Mucosa of descending colon (tissue), 3 donors: ENCODE measurements at regions not wholly inside any gene's neighbourhood (a gene's known extent, or its start where the extent isn't known, plus 50 kb on each side); places are given as distances from the start of the nearest gene placed in this dataset.

Source experiments
- ATAC-seq: fragments of 200-7000 bp; cut with Tn5 transposase; one replicate; pipeline ENCODE4 v1.9.1; 2020; ENCODE audit warnings: mild to moderate bottlenecking, moderate library complexity
- DNase-seq, 3 donors: peaks; one replicate each; pipeline ENCODE4 v3.0.0-alpha.2; 2020
- H3K36me3 ChIP-seq: fragments of 200-600 bp; one replicate; pipeline ENCODE4 v1.8.0; 2021; ENCODE audit warnings: low read depth, mild to moderate bottlenecking
- H3K4me1 ChIP-seq: fragments of 200-600 bp; one replicate; pipeline ENCODE4 v1.8.0; 2021; ENCODE audit warnings: low read depth, mild to moderate bottlenecking
- H3K4me3 ChIP-seq: fragments of 200-600 bp; one replicate; pipeline ENCODE4 v1.8.0; 2021; ENCODE audit warnings: mild to moderate bottlenecking
- H3K9me3 ChIP-seq: fragments of 200-600 bp; one replicate; pipeline ENCODE4 v1.8.0; 2021; ENCODE audit warnings: mild to moderate bottlenecking
- intact Hi-C, 2 donors: fragments of 100-400 bp; cut with DNase I in 1 of 2; cut with micrococcal nuclease in 1 of 2; formaldehyde crosslinking; loops; one replicate each; pipeline versions ENCODE4 v1.11.0 to v1.11.1; 2022; cut with DNase I, micrococcal nuclease
- TF ChIP-seq, protein P1 (sequence below): fragments of 200-600 bp; IDR thresholded peaks from one replicate; pipeline ENCODE4 v1.8.0; 2022; ENCODE audit warnings: antibody characterized with exemption, mild to moderate bottlenecking
- donor health status: DM: no; HTN: no; CAD: no; lungs with moderate emphysema.
- donor health status: DM: no; HTN: no; CAD: no.
- donor health status: DM: no; HTN: yes; CAD: no.

- TF ChIP-seq, protein P1, sequence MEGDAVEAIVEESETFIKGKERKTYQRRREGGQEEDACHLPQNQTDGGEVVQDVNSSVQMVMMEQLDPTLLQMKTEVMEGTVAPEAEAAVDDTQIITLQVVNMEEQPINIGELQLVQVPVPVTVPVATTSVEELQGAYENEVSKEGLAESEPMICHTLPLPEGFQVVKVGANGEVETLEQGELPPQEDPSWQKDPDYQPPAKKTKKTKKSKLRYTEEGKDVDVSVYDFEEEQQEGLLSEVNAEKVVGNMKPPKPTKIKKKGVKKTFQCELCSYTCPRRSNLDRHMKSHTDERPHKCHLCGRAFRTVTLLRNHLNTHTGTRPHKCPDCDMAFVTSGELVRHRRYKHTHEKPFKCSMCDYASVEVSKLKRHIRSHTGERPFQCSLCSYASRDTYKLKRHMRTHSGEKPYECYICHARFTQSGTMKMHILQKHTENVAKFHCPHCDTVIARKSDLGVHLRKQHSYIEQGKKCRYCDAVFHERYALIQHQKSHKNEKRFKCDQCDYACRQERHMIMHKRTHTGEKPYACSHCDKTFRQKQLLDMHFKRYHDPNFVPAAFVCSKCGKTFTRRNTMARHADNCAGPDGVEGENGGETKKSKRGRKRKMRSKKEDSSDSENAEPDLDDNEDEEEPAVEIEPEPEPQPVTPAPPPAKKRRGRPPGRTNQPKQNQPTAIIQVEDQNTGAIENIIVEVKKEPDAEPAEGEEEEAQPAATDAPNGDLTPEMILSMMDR, result no peak
- Histone ChIP-seq H3K36me3 (no peaks in the 10 kb centered on the region), H3K4me3 (no peak overlapping the region), H3K4me1 (no peaks in the 10 kb centered on the region), H3K9me3 (no peaks in the 10 kb centered on the region)
- DNase-seq, result no peak
- ATAC-seq, result no peak
- intact Hi-C loops, result no loop called here
Observed at GRCh38 chr2:221115944-221116343, 456.2 kb downstream of the EPHA4 start.

GRCh38 chr2:221120643-221121042, 451.5 kb downstream of the EPHA4 start:
- intact Hi-C loops, result no loop called here
- ATAC-seq, result no peak
- Histone ChIP-seq H3K9me3 (no peaks in the 10 kb centered on the region), H3K36me3 (no peaks in the 10 kb centered on the region), H3K4me3 (no peak overlapping the region), H3K4me1 (no peaks in the 10 kb centered on the region)
- TF ChIP-seq, protein P1, result no peak
- no peak for DNase-seq

DNA sequence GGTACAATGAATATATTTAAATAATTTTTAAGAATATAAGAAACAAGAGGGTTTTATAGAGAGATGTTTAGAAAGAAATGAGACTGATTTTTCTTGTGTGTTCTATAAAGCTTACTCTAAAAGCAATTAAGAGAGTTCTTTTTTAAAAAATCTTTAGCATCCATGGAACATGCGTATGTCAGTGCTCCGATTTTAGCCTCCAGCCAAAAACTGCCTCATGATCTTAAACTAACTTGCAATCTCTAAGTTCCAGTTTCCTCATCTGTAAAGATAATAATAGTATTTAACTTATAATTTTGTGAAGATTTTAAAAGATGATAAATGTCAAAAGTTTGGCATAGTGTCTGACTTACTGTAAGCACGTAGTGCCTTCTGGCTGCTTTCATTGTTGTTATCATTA, 448.7 kb downstream of the EPHA4 start:
- Histone ChIP-seq H3K36me3 (no peaks in the 10 kb centered on the region), H3K9me3 (peaks cover 4% of the 10 kb centered on the region), H3K4me1 (no peaks in the 10 kb centered on the region), H3K4me3 (no peak overlapping the region)
- DNase-seq (no peak), ATAC-seq (no peak)
- TF ChIP-seq, protein P1, result no peak
- intact Hi-C loops, result no loop called here

DNA sequence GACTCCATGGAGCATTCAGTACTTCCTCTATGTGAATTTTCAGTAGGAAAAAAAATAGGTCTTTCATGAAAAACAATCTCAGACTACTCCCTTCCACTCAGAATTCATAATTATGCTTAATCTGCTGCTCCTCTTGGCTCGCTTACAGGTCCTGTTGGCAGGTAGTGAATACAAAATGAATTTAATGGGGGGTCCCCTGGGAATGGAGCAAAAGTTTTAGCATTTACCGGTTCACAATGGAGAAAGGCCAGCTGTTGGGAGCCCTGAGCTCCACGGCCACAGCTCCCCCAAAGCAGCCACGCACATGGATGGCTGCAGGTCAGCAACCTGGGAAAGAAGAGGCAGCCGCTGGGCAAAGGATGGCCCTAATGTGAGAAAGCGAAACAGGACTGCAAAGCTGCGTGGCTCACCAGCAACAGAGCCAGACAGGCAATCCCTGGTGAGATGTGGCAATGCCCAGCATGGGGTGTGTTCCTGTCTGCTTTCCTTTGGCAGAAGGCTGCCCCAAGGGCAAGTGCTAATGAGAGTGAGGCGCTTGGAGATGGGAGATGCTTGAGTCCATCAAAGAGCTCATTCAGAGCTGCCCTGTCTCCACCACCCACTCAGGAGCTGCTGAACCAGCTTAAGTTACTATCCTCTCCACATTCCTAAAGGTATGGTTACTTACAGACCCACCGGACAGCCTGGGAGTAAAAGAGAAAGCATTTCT, 447.4 kb downstream of the EPHA4 start:
- TF ChIP-seq, protein P1, result no peak
- intact Hi-C loops, result no loop called here
- no peak for ATAC-seq

DNA sequence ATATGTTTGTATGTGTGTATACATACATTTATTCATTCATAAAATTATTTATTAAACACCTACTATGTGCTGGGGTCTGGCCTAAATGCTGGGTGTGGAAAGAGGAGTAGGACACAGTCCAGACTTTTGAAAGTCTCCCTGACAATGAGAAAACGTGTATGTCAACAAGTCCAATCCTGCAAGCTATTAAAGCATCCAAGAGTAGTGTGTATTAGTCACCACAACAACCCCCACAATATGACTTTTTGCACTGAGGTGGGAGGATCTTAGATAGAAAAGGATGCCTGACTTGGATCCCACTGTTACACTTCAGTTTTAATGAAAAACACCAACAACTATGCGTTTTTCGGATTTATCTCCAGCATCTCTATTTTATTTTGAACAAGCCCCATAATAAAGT, 446.4 kb downstream of the EPHA4 start:
- no peak overlapping the region for H3K4me3 ChIP-seq
- no peak for ATAC-seq
- intact Hi-C loops, result no loop called here
- peaks cover 4% of the 10 kb centered on the region for H3K9me3 ChIP-seq
- TF ChIP-seq, protein P1, result no peak
- no peak for DNase-seq
- no peaks in the 10 kb centered on the region for H3K4me1 ChIP-seq
- no peaks in the 10 kb centered on the region for H3K36me3 ChIP-seq

More for the DNA sequence above, 447.4 kb downstream of the EPHA4 start:
- Histone ChIP-seq H3K4me3 (no peak overlapping the region), H3K9me3 (peaks cover 4% of the 10 kb centered on the region), H3K4me1 (no peaks in the 10 kb centered on the region), H3K36me3 (no peaks in the 10 kb centered on the region)
- no peak for DNase-seq

GRCh38 chr2:221129657-221130056, 442.4 kb downstream of the EPHA4 start:
- H3K36me3 ChIP-seq, result no peaks in the 10 kb centered on the region
- H3K4me1 ChIP-seq, result no peaks in the 10 kb centered on the region
- H3K9me3 ChIP-seq, result peaks cover 4% of the 10 kb centered on the region
- TF ChIP-seq, protein P1, result no peak
- H3K4me3 ChIP-seq, result no peak overlapping the region
- intact Hi-C loops, result no loop called here
- ATAC-seq, result no peak
- no peak for DNase-seq
